ENCODE measurements at regions not wholly inside any gene's neighbourhood (a gene's known extent, or its start where the extent isn't known, plus 50 kb on each side); places are given as distances from the start of the nearest gene placed in this dataset.
"Not testable (repeated sequence)": the region's sequence is repeated elsewhere in the genome, so short reads cannot be mapped to it uniquely, and the experiment has no call there.

GRCh38 chr4:164277414-164277813 lies 476.5 kb upstream of the SMIM31 start:
- not testable (repeated sequence) for TF ChIP-seq CTCF (IDR thresholded peaks at IDR 0.05); ZFX (IDR thresholded peaks at IDR 0.05; ENCODE audit: borderline replicate concordance)

Data from 22Rv1 (cell line).